Retina (tissue), 1 donor: ENCODE measurements at regions not wholly inside any gene's neighbourhood (a gene's known extent, or its start where the extent isn't known, plus 50 kb on each side); places are given as distances from the start of the nearest gene placed in this dataset.

Source experiments
- DNase-seq: peaks from one replicate; pipeline ENCODE4 v3.0.0-alpha.2; 2016

DNA sequence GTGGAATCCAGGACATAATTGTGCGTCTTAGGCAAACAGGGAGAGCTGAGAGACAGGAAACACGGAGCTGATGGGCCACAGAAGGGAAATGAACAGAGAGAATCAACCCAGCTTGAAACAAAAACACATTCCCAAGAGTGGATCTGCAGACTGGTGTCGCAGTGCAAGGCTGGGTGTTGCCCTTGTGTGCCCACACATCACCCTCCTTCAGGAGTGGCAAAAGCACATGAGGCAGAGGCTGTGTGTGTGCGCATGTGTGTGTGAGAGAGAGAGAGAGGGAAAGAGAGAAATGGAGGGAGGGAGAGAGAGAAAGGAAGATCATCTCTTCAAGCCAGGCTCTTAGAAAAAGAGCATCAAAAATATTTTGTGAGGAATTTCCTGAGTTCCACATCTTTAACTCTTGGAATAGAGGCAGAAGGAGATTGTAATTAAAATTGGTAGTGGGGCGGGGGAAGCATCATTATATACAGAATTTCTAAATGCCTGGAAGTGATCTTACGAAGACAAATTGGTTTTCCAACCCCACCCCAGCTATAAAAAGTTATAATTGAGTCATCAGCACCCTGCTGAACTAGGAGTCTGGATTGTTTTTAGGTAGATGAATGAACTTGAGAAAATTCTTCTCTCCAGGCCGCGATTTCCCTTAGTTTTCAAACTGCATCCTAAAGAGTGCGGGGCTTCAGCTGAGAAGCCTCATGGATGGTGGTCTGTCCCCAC lies 480.7 kb downstream of the NPHP4 start:
- DNase-seq, result no peak

DNA sequence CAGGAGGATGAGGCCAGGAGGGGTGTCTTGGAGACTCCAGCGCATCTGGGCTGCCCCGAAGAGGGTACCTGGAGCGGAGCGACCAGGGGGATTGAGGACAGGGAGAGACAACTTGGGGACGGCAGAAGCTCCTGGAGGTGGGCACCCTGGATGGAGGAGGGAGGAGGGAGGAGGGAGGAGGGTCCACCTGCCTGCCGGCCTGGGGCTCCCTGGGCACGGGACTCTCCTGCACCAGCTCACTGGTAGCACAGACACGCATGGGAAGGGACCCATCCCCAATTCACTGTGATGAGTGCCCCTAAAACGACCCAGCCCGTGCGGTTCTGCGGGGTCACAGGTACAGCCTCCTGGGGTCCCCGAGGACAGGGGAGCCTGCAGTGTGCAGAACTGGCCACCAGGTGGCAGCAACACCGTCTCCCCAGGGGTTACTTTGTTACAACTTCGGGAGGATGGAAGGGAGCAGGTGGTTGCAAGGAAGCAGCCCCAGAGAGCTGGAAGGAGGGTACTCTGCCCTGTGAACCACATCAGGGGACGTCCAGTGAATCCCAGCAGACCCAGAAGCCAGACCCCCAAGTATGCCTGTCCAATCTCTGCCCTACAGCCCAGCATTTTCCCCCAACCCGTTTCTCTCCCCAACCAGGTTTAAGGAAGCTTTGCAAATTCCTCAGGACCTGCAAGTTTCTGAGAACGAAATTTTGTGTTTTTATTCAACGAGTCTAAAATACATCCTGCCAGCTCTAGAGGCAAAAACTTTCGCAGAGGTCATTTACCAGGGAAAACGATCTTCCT lies 482.4 kb downstream of the NPHP4 start:
- peak; percentile 83 for DNase-seq

DNA sequence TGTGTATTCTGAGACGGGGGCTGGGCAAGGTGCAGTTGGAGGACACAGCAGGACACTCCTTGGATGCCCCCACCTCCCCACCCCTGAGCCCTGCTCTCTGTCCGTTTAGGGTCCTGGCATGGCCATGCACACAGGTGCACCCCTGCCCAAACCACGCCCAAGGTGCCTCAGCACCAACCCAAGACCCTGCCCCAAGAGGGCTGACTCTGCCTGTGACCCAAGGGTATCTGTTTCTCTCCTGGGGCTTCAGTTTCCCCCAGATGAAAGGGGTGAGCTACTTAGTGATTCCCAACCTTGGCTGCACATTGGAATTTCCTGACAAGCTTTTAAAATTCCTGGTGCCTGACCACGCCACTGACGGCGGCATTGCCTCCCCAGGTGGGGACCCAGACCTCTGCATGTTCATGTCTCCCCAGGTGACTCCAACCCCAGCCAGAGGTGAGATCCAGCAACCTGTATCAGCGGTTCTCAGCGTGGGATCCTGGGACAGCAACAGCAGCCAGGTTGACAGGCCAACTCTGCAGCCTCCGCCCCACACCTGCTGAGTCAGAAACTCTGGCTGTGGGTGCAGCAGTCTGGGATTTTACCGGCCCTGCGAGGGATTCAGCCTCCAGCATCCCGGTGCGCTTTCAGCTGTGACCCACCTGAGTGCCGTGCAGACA lies 483.4 kb downstream of the NPHP4 start:
- DNase-seq, result no peak

DNA sequence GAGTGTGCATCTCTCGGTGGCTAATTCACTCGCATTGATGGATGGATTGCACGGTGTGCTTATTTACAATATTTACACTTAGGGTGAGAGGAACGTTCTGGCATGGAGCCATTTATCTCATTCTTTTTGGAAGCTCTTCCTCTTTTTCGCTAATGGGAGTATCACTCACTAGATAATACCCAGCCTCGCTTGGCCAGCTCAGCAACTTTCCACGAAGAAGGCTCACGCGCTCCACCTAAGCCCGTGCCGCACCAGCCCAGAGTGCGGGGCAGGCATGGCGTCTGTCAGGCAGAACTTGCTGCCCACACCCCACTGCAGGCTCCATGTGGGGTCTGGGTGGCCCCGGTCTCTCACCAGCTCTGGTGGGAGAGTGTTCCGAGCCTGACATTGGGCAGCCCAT lies 484.9 kb downstream of the NPHP4 start:
- DNase-seq, result no peak

DNA sequence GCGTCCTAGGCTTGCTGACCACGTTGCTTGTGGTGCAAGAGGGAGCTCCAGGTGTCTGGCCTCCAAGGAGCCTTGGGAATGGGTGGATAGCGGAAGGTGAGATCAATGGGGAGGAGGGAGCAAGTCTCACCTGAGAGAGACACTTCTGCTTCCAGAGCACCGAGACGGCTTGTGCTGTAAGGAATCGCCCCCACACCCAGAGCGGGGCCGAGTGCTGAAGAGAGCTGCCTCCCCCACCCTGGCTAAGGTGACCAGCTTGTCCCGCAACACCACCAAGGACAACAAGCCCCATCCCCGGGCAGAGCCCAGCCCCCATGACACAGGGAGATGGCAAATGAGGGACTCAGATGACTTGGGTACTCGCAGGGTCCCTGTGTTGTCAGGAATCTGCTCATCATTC lies 485.6 kb downstream of the NPHP4 start:
- DNase-seq, result no peak

DNA sequence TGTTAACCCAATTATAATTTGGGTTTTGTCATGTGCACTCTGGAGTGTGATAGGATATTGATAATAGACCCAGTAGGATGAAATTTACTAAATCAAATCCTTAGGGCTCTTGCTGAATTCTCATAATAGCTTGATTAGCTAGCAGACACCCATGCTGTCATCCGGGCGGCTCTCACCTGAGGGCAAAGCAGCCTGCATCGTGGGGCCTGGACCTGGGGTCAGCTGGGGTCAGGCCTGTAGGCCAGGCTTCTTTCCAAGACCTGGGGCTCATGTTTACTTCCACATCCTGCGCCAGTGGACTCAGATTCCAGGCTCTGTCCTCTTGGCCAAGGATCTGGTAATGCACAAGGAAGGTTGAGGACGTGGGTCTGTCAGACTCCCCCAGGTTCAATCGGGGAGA lies 486.3 kb downstream of the NPHP4 start:
- DNase-seq, result no peak

DNA sequence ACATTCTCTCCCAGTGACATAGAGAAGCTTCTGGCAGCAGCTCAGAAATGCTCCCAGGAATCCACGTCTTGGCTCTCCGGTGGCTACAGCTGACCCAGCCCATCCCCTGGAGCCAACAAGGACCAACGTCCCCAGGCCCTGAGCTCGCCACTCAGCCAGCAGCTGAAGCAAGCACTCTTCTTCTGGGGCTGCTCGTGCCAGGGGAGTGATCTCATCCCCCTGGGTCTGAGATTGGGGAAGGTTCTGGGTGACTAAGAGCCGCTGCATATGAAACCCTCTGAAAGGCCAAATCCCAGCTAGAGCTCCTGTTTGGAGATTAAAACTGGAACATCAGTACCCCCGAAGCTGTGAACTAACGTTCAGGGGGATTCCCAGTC lies 487.9 kb downstream of the NPHP4 start:
- DNase-seq, result no peak

DNA sequence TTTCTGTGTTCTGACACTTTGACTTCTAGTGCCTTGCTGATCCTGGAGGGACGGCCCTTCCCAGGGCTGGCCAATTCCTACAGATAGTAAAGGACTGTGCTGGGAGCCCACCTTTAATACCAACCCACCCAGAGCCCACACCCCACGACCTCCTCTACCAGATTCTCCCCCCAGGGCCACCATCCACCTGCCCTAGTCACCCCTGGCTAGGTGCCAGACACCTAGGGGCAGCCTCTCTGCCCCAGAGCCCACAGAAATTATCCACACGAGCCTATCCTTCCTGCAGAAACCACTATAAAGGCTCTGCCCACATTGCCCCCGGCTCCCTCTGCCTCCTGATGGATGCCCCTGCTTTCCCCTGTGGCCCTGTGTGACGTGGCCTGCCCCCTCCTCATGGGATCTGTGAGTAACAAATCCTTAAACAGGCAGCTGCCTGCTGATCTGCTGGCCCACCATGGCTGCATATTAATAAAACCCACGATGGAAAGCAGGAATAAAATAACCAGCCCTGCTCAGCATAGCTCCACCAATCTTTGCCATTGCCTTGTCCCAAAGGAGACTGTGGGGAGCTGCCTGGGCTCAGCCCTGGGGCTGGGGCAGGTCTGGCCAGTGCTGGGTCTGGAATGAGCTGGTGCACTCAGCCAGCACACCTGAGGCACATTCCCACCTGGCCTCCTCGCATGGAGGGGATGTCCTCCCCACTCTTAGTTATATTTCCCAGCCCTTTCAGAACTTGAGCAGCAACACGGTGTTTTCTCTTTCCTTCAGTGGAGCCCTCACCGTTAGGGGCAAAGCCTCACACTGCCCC lies 488.5 kb downstream of the NPHP4 start:
- DNase-seq, result no peak

DNA sequence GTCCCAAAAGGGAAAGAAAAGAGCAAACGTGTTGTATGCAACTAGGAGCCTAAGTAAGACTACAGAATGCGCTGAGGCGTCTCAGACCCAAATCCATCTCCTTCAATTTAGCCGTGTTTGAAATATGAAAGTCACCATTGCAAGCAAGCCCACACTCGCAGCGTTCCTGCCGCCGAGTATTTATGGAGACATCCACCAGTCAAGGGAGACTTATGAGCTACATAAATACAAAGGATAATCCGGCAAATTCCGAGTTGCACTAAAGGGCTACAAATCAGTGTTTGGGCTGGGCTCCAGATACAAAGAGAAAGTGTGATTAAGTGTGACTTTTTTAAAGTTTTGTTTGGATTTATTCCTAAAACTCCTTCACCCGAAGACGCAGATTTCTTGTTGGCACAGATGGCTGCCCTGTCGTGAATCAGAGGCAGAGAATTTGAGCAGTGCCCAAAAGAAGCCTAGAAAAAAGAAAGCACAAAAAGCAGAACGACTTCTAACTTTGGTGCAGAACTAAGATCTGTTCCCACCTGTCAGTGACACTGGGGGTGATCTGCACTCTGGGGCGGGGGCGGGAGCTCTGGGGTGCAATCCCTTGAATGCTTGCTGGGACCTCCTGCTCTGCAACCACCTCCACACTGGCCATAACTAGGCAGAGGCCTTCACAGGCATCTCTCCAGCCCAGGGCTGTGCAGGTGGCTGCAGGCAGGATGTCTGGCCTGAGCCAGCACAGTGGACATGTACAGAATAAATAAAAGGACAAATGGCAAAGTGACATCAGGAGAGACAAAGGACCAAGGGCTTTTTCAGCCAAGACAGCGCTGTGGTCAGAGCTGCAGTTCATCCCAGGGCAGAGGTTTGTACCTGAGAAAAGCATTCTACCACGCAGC lies 489.7 kb downstream of the NPHP4 start:
- DNase-seq, result no peak

DNA sequence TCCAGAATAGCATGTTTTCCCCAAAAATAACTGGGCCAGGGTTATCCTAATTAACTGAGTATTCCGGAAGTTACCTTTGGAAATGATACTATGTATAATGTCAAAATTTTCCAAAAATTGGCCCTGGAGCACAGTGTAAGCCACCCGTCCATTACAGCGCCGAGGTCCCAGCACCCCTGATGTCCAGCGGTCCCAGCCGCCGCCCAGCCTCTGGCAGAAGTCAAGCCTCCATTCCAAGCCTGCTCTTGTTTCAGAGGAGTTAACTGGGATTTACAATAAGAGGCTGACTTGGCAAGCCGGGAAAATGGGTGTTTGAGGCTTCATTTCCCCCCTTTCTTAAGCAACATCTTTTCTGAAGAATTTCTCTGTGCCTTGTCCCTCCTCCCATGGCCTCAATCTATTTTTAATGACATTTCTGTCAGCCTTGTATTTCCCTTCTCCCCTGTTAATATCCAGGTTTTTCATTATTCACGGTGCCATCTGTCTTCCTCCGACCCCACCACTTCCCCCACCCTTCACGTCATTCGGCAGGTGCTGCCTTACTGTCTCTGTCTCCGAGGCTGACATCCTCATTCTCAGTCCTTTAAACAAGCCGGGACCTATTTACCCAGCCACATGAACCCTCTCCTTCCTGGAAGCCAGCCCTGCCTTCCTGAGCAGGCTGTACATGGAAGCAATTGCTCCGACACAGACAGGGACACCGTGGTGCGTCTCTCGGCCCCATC lies 490.9 kb downstream of the NPHP4 start:
- DNase-seq, result peak; percentile 43

DNA sequence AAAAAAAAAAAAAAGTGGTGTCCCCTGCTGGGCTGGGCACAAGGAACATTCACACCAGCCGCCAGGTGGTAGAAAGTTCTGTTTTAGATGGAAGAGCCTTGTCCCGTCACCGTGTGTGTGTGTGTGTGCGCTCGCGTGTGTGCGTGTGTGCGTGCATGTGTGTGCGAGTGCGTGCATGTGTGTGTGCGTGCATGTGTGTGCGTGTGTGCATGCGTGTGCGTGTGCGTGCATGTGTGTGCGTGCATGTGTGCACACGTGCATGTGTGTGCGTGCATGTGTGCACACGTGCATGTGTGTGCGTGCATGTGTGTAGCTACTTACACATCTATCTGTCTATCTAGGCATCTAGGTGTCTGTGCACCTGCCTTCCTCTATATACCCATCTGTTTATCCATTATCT lies 491.7 kb downstream of the NPHP4 start:
- no peak for DNase-seq

DNA sequence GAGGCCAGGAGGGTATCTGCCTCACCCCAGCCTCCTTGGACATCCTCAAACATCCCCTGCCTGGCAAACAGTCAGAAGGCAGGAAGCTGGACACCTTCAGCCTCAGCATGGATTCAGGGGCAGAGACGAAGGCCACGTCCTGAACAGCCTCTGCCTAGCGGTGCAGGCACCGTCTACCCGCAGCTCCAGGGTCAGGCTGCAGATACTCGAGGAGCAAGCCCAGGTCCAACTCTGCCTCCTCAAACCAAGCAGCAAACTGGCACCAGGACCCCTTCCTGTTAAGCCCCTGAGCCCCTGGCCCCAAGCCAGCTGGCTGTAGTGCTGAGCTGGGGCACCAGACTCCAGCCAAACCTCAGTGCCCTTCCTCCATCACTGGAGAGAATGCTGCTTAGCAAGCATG lies 494.7 kb downstream of the NPHP4 start:
- no peak for DNase-seq

DNA sequence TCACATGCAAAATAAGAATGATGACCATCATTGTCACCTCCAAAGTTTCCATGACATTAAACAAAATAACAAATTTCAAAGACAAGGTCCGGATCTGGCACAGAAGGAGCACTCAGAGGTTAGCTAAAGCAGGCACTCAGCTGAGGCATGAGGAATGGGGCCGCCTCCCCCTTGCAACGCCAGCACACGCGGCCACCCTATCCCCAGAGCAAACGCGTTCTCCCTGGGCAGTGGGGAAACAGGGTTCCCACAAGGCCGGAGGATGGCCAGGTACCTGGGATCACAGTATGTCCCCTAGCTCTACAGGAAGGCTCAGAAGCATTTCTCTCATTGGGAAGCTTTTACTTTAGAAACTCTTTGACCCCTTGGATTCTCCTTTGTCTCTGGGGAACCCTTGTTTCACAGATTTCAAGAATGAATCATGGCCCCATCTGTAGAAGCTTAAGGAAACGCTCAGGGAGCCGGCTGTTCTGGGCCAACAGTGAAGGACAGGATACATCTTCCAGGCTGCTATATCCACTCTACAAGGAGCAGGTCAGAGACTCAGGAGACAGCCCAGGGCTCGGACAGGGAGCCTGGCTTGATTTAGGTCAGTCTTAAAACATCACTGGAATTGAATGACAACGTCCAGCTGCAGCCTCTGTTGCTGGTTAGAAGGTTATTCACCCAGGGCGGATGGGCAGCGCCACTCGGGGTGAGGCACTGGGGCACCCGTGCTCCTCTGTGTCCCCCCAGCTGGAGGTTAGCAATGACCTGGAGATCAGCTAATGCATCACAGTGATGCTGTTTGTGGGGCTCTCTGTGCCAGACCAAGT lies 496.4 kb downstream of the NPHP4 start:
- no peak for DNase-seq

DNA sequence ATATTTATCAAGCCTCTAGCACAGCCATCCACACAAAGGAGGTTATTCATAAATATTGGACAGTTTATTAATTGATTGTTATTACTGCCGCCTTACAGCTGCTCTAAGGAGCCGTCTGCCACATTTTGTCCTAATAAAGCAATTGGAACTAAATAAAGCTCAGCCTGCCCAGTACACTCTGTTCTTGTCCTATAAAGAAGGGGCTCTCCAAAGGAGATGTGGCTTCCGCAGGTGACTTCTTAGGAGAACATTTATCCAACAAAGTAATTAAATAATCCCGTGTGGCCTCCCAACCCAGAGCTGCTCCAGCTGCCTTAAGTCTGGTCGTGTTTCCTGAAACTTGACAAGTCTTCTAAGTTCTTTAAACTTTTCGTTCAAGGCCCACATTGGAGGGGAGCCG lies 497.7 kb downstream of the NPHP4 start:
- DNase-seq, result no peak

DNA sequence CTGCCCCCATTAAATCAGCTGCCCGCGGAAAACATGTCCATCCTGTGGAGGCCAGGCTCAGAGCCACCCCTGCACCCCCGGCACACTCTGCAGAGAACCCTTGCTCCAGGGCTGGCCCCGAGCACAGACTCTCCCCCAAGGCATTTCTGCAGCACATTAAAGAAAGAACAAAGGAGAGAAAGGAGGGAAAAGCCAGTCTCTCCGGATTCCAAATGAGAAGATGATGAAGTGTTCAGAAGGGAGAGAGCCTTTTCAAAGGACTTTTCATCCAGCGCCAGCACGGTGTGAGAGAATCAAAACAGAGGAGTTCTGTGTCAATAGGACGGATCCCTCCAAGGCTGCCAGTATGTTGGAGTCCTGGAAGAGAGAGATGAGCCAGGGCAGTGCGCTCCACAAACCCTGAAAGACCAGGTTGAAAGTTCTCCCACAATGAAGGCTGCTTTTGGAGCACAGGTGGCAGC lies 498.3 kb downstream of the NPHP4 start:
- DNase-seq, result no peak

DNA sequence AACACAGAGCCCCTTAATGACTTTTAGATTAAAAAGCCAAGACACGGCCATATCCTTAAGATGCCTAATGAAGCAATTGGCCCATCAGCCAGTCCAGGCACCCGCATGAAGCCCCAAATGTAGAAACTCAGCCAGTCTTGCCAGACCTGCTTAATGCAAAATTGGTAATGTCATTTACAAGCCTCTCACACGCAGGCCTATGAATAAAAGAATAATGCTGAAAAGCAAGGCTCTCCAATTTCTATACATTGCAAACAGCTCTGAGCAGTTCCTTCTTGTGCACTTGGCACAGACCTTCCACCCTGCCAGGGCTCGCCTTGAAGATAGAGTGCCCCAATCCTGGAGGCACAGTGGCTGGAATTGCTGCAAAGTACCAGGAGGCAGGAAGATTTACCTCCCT lies 498.9 kb downstream of the NPHP4 start:
- DNase-seq, result no peak

DNA sequence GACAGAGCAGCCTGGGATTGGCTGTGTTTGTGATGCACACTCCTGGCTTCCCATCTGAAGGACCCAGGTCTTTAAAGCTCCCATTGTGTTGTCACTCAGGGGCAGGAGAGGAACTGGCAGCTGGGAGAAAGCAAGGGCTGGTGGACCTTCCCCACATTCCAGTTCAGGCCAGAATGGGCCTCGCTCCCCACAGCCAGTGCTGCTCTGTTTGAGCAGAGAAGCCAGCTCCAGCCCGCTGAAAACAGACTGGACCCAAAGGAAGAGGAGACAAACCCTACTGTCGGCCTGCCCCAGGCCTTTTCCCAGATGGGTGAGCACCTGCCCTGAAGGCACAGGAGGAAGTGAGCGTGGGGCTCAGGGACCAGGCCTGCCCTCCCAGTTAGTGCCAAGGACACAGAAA lies 499.4 kb downstream of the NPHP4 start:
- no peak for DNase-seq

DNA sequence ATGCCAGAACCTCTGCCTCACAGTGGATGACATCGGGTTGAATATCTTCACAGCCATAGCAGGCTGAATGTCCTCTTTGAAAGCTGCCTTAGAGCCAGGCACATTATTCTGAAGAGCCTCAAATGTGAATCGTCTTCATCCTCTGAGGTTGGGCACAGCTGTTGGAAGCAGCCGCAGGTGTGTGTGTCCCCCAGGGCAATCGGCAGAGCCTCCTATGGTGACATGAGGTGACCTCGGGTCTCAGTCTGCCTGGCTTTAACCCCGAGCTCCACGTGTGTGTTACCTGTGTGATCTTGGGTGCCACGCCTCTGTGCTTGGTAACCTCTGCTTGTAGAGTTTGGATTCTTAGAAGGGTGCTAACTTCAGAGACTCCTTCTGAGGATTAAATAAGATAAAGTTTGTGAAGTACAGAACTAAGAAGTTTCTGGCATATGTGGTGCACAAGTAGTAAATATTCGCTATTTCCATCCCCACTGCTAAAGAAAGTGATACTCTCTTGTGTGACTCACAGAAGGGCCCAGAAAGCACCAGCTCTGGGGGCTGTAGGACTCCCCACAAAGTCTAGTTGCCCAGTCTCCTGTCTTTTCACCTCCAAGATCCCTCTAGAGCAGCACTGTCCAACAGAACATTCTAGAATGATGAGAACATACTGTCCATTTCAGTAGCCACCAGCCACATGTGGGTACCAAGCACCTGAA lies 500.9 kb downstream of the NPHP4 start:
- DNase-seq, result no peak

DNA sequence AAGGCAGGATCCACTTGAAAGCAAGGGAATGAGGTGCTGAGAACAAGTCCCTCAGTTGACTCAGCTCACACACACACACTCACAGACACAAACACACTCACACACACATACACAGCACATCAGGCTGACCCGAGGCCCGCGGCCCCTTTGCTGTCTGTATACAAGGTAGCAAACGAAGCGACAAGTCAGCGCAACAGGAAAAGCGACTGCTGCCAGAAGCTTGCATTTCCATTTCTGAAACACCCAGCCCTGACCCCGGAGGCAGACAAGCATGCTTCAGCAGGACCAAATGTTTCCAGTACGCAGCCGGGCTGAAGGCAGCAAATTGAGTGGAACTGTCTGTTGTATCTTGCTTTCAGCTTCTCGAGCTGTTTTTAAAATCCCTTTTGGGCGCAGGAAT lies 501.6 kb downstream of the NPHP4 start:
- DNase-seq, result no peak

DNA sequence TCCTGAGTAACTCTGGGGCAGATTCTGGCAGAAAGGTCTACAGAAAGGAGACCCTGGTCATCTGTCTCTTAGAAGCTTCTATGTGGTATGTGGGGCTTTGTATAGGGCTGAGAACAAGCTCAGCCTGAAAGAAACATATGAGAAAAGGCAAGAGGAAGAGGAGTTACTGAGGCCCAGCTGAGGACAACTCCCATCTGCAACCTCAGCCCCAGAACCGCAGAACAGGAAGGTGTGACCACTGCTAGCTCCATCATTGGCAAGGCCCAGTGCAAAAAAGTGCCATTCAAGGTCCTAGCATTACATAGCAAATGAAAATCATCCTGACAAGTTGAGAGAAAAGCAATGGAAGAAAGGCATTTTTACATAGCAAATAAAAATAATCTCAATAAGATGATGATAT lies 503.8 kb downstream of the NPHP4 start:
- DNase-seq, result no peak
